Peyer's patch (tissue), 4 donors: ENCODE measurements at regions not wholly inside any gene's neighbourhood (a gene's known extent, or its start where the extent isn't known, plus 50 kb on each side); places are given as distances from the start of the nearest gene placed in this dataset.

Source experiments
- CTCF ChIP-seq, 6 experiments: fragments of 450-650 bp in 4 of 6; fragments of 200-600 bp in 2 of 6; sonication (generic) in 1 of 6; IDR thresholded peaks; one replicate each; pipeline ENCODE4 v1.5.1; 2017 to 2019; ENCODE audit warnings: antibody characterized with exemption in 6 of 6, mild to moderate bottlenecking in 3 of 6, moderate library complexity in 1 of 6
- POLR2A ChIP-seq, 2 donors: fragments of 450-650 bp; IDR thresholded peaks; one replicate each; pipeline ENCODE4 v1.5.1; 2017; ENCODE audit warnings: antibody characterized with exemption in 2 of 2, mild to moderate bottlenecking in 2 of 2, moderate library complexity in 2 of 2

- TF ChIP-seq CTCF (IDR thresholded peaks at IDR 0.05) (no peak), POLR2A (IDR thresholded peaks at IDR 0.05) (no peak)
Measured at GRCh38 chr7:155896531-155897263, 84.4 kb upstream of the SHH start.
